GM19452 (cell line): ENCODE measurements at regions not wholly inside any gene's neighbourhood (a gene's known extent, or its start where the extent isn't known, plus 50 kb on each side); places are given as distances from the start of the nearest gene placed in this dataset.
"Not testable (repeated sequence)": the region's sequence is repeated elsewhere in the genome, so short reads cannot be mapped to it uniquely, and the experiment has no call there.

Source experiments
- ATAC-seq: cut with Tn5 transposase; IDR thresholded peaks from one replicate; pipeline ENCODE4 v1.9.1; 2021; ENCODE audit not compliant: unreplicated experiment

GRCh38 chr10:22875581-22875980 lies 52.3 kb upstream of the ARMC3 start:
- no peak for ATAC-seq

- no peak for ATAC-seq
Measured at GRCh38 chr10:22874189-22874854, 53.5 kb upstream of the ARMC3 start.

- ATAC-seq = no peak
Measured at GRCh38 chr10:22856444-22857074, 71.3 kb upstream of the ARMC3 start.

GRCh38 chr10:22854935-22855421 lies 72.9 kb upstream of the ARMC3 start:
- ATAC-seq = no peak

GRCh38 chr10:22853906-22854447 lies 73.9 kb upstream of the ARMC3 start:
- ATAC-seq = no peak

- no peak for ATAC-seq
Measured at GRCh38 chr10:22852712-22853353, 75.0 kb upstream of the ARMC3 start.

- ATAC-seq = no peak
Measured at GRCh38 chr10:22851865-22852239, 76.0 kb upstream of the ARMC3 start.

- no peak for ATAC-seq
Measured at GRCh38 chr10:22850541-22850940, 77.3 kb upstream of the ARMC3 start.

GRCh38 chr10:22849077-22849805 lies 78.6 kb upstream of the ARMC3 start:
- no peak for ATAC-seq

GRCh38 chr10:22848509-22848908 lies 79.3 kb upstream of the ARMC3 start:
- no peak for ATAC-seq

GRCh38 chr10:22846294-22846693 lies 81.6 kb upstream of the ARMC3 start:
- no peak for ATAC-seq

GRCh38 chr10:22839639-22840038 lies 88.2 kb upstream of the ARMC3 start:
- no peak for ATAC-seq

- ATAC-seq = no peak
Measured at GRCh38 chr10:22837771-22838170, 90.1 kb upstream of the ARMC3 start.

- no peak for ATAC-seq
Measured at GRCh38 chr10:22837351-22837750, 90.5 kb upstream of the ARMC3 start.

- ATAC-seq = no peak
Measured at GRCh38 chr10:22834471-22834870, 93.4 kb upstream of the ARMC3 start.

GRCh38 chr10:22833781-22834180 lies 94.1 kb upstream of the ARMC3 start:
- ATAC-seq = no peak

GRCh38 chr10:22833353-22833752 lies 94.5 kb upstream of the ARMC3 start:
- no peak for ATAC-seq

GRCh38 chr10:22832851-22833250 lies 95.0 kb upstream of the ARMC3 start:
- ATAC-seq = no peak

GRCh38 chr10:22832066-22832602 lies 95.7 kb upstream of the ARMC3 start:
- no peak for ATAC-seq

- ATAC-seq = no peak
Measured at GRCh38 chr10:22831586-22831985, 96.3 kb upstream of the ARMC3 start.

- ATAC-seq = not testable (repeated sequence)
Measured at GRCh38 chr10:22828712-22829111, 99.1 kb upstream of the ARMC3 start.
